ENCODE measurements at regions not wholly inside any gene's neighbourhood (a gene's known extent, or its start where the extent isn't known, plus 50 kb on each side); places are given as distances from the start of the nearest gene placed in this dataset.

- POLR2A ChIA-PET, result interaction anchor here (0.6 kb wide), 1 partner anchor 154 kb away, joined by 3 read pairs; no protein-coding TSS in a partner anchor
- Histone ChIP-seq H3K36me3 (ENCODE audit: control insufficient read depth in 2 of 2, insufficient read depth in 1 of 2, low read length in 2 of 2) (no peaks in the 10 kb centered on the region), H3K4me3 (ENCODE audit: low read depth, low read length) (no peak overlapping the region), H3K9me3 (ENCODE audit: control insufficient read depth, insufficient read depth, low read depth, low read length) (no peaks in the 10 kb centered on the region), H3K27ac (ENCODE audit: extremely low read depth, low read depth, low read length) (no peak overlapping the region), H3K4me1 (ENCODE audit: control insufficient read depth, insufficient read depth, low read length) (peaks cover 5% of the 10 kb centered on the region; the same call in 1 of the 2 replicates)
- TF ChIP-seq, protein P1, sequence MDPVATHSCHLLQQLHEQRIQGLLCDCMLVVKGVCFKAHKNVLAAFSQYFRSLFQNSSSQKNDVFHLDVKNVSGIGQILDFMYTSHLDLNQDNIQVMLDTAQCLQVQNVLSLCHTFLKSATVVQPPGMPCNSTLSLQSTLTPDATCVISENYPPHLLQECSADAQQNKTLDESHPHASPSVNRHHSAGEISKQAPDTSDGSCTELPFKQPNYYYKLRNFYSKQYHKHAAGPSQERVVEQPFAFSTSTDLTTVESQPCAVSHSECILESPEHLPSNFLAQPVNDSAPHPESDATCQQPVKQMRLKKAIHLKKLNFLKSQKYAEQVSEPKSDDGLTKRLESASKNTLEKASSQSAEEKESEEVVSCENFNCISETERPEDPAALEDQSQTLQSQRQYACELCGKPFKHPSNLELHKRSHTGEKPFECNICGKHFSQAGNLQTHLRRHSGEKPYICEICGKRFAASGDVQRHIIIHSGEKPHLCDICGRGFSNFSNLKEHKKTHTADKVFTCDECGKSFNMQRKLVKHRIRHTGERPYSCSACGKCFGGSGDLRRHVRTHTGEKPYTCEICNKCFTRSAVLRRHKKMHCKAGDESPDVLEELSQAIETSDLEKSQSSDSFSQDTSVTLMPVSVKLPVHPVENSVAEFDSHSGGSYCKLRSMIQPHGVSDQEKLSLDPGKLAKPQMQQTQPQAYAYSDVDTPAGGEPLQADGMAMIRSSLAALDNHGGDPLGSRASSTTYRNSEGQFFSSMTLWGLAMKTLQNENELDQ (tag by site-specific recombination; IDR thresholded peaks at IDR 0.05; ENCODE audit: low read depth), result no peak
- TF ChIP-seq EGR2 (tag by site-specific recombination; IDR thresholded peaks at IDR 0.05; ENCODE audit: low read depth) (peak; percentile 34), ATF2 (tag by site-specific recombination; IDR thresholded peaks at IDR 0.05; ENCODE audit: low read depth) (0 out of 2 replicates have a peak, but pooled peaks have one; percentile 27), HOXC10 (CRISPR knock-in tag; IDR thresholded peaks at IDR 0.05) (no peak), SETDB1 (IDR thresholded peaks at IDR 0.05; ENCODE audit: insufficient read length, low read length) (peak; percentile 28), ZNF426 (tag by site-specific recombination; IDR thresholded peaks at IDR 0.05) (no peak), ZNF394 (tag by site-specific recombination; IDR thresholded peaks at IDR 0.05; ENCODE audit: borderline replicate concordance) (no peak), ZBTB17 (tag by site-specific recombination; IDR thresholded peaks at IDR 0.05) (no peak)
- TF ChIP-seq, protein P2, sequence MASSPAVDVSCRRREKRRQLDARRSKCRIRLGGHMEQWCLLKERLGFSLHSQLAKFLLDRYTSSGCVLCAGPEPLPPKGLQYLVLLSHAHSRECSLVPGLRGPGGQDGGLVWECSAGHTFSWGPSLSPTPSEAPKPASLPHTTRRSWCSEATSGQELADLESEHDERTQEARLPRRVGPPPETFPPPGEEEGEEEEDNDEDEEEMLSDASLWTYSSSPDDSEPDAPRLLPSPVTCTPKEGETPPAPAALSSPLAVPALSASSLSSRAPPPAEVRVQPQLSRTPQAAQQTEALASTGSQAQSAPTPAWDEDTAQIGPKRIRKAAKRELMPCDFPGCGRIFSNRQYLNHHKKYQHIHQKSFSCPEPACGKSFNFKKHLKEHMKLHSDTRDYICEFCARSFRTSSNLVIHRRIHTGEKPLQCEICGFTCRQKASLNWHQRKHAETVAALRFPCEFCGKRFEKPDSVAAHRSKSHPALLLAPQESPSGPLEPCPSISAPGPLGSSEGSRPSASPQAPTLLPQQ (tag by site-specific recombination; IDR thresholded peaks at IDR 0.05), result no peak
- CTCF ChIA-PET, result interaction anchor here (4.1 to 4.8 kb wide), 2 partner anchors 8 to 119 kb away, joined by 12 to 37 read pairs; no protein-coding TSS in a partner anchor
These were observed 62.5 kb downstream of the PJA1 start for GRCh38 chrX:69102612-69103194.

DNA sequence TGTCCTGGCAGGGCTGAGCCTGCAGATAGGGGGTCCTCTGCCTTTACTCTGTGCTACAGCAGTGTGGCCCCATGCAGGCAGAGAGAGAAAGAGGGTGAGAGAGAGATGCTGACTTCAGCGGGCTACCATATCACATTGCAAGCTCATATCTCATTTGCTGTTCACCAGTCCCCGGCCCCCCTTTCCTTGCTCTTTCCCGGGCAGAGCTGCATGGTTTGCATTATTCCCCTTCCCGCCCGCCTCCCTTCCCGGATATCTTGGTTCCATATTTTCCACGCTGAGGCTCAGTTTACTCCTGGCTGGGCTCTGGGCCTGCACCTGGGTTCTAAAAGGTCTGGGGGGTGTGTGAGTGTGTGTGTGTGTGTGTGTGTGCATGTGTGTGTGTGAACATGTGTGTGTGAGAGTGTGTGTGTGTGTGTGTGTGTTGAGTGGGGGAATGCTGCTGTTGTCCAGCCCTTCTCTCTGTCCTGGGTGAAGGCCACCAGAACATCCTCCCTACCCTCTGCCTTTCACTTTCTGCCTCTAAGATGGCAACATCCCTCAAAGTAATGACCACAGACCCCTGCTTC lies 63.5 kb downstream of the PJA1 start:
- no peaks in the 10 kb centered on the region for H3K36me3 ChIP-seq (ENCODE audit: control insufficient read depth in 2 of 2, insufficient read depth in 1 of 2, low read length in 2 of 2)
- POLR2A ChIA-PET, result no interaction called here
- H3K4me1 ChIP-seq (ENCODE audit: control insufficient read depth, insufficient read depth, low read length), result peaks cover 1% of the 10 kb centered on the region; the same call in 1 of the 2 replicates
- H3K4me3 ChIP-seq (ENCODE audit: low read depth, low read length), result no peak overlapping the region
- H3K27ac ChIP-seq (ENCODE audit: extremely low read depth, low read depth, low read length), result no peak overlapping the region
- CTCF ChIA-PET, result interaction anchor here (0.6 to 4.1 kb wide), 4 partner anchors 110 to 391 kb away, joined by 3 to 12 read pairs (median 4); no protein-coding TSS in a partner anchor
- TF ChIP-seq ZNF121 (tag by site-specific recombination; IDR thresholded peaks at IDR 0.05), result no peak
- TF ChIP-seq ZSCAN4 (tag by site-specific recombination; IDR thresholded peaks at IDR 0.05), result peak; percentile 93
- no peaks in the 10 kb centered on the region for H3K9me3 ChIP-seq (ENCODE audit: control insufficient read depth, insufficient read depth, low read depth, low read length)

GRCh38 chrX:69100478-69100877 lies 64.8 kb downstream of the PJA1 start:
- Histone ChIP-seq H3K9me3 (ENCODE audit: control insufficient read depth, insufficient read depth, low read depth, low read length) (no peaks in the 10 kb centered on the region), H3K27ac (ENCODE audit: extremely low read depth, low read depth, low read length) (no peak overlapping the region), H3K36me3 (ENCODE audit: control insufficient read depth in 2 of 2, insufficient read depth in 1 of 2, low read length in 2 of 2) (no peaks in the 10 kb centered on the region), H3K4me3 (ENCODE audit: low read depth, low read length) (no peak overlapping the region), H3K4me1 (ENCODE audit: control insufficient read depth, insufficient read depth, low read length) (no peaks in the 10 kb centered on the region)
- ChIA-PET CTCF (interaction anchor here (0.7 kb wide), 1 partner anchor 15 kb away, joined by 3 read pairs; no protein-coding TSS in a partner anchor), POLR2A (no interaction called here)
- TF ChIP-seq, protein P3, sequence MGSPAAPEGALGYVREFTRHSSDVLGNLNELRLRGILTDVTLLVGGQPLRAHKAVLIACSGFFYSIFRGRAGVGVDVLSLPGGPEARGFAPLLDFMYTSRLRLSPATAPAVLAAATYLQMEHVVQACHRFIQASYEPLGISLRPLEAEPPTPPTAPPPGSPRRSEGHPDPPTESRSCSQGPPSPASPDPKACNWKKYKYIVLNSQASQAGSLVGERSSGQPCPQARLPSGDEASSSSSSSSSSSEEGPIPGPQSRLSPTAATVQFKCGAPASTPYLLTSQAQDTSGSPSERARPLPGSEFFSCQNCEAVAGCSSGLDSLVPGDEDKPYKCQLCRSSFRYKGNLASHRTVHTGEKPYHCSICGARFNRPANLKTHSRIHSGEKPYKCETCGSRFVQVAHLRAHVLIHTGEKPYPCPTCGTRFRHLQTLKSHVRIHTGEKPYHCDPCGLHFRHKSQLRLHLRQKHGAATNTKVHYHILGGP (tag by site-specific recombination; IDR thresholded peaks at IDR 0.05), result no peak
- TF ChIP-seq, protein P4, sequence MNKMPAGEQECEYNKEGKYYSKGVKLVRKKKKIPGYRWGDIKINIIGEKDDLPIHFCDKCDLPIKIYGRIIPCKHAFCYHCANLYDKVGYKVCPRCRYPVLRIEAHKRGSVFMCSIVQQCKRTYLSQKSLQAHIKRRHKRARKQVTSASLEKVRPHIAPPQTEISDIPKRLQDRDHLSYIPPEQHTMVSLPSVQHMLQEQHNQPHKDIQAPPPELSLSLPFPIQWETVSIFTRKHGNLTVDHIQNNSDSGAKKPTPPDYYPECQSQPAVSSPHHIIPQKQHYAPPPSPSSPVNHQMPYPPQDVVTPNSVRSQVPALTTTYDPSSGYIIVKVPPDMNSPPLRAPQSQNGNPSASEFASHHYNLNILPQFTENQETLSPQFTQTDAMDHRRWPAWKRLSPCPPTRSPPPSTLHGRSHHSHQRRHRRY (tag by site-specific recombination; IDR thresholded peaks at IDR 0.05), result no peak

All from HEK293 (cell line).